OCI-LY1 (cell line): ENCODE measurements at regions not wholly inside any gene's neighbourhood (a gene's known extent, or its start where the extent isn't known, plus 50 kb on each side); places are given as distances from the start of the nearest gene placed in this dataset.

Source experiments
- H2AFZ ChIP-seq: fragments of 200-600 bp; sonication (generic), shearing (Covaris generic); 2 replicates; pipeline ENCODE4 v1.6.0; 2014; ENCODE audit warnings: antibody characterized with exemption, mild to moderate bottlenecking, low read length
- H3F3A ChIP-seq: fragments of 200-600 bp; sonication (generic), shearing (Covaris generic); 2 replicates; pipeline ENCODE4 v1.6.0; 2014; ENCODE audit warnings: mild to moderate bottlenecking, antibody characterized with exemption, low read length, moderate library complexity; ENCODE audit not compliant: insufficient read depth
- H3K27ac ChIP-seq: fragments of 200-600 bp; sonication (generic); 2 replicates; pipeline ENCODE4 v1.5.1; 2014; ENCODE audit warnings: low read length, mixed run types, mild to moderate bottlenecking, low read depth; ENCODE audit not compliant: poor library complexity, severe bottlenecking
- H3K27me3 ChIP-seq: fragments of 200-600 bp; sonication (generic); 2 replicates; pipeline ENCODE4 v1.6.0; 2014; ENCODE audit warnings: antibody characterized with exemption, mild to moderate bottlenecking, low read length, moderate library complexity; ENCODE audit not compliant: insufficient read depth
- H3K36me3 ChIP-seq: fragments of 200-600 bp; sonication (generic); 2 replicates; pipeline ENCODE4 v1.6.1; 2014; ENCODE audit warnings: mild to moderate bottlenecking, antibody characterized with exemption, low read length, moderate library complexity, mixed read lengths; ENCODE audit not compliant: insufficient read depth
- H3K4me1 ChIP-seq: fragments of 200-600 bp; sonication (generic); 2 replicates; pipeline ENCODE4 v1.5.1; 2014; ENCODE audit warnings: mild to moderate bottlenecking, low read length, moderate library complexity; ENCODE audit not compliant: insufficient read depth, severe bottlenecking
- H3K4me2 ChIP-seq: fragments of 200-600 bp; sonication (generic), shearing (Covaris generic); 2 replicates; pipeline ENCODE4 v1.6.1; 2014; ENCODE audit warnings: low read length
- H3K4me3 ChIP-seq: fragments of 200-600 bp; sonication (generic); 2 replicates; pipeline ENCODE4 v1.5.1; 2014; ENCODE audit warnings: low read length, low read depth, mild to moderate bottlenecking, mixed read lengths; ENCODE audit not compliant: poor library complexity, severe bottlenecking
- H3K79me2 ChIP-seq: fragments of 200-600 bp; shearing (Covaris generic); 2 replicates; pipeline ENCODE4 v1.6.1; 2016; ENCODE audit warnings: mixed run types, low read length, mixed read lengths; ENCODE audit not compliant: insufficient read depth
- H3K9ac ChIP-seq: fragments of 200-600 bp; sonication (generic), shearing (Covaris generic); 2 replicates; pipeline ENCODE4 v1.6.1; 2014; ENCODE audit warnings: mild to moderate bottlenecking, low read length, mixed read lengths
- H3K9me2 ChIP-seq: fragments of 200-600 bp; sonication (generic), shearing (Covaris generic); 2 replicates; pipeline ENCODE4 v1.6.1; 2014; ENCODE audit warnings: low read depth, mild to moderate bottlenecking, low read length, mixed read lengths
- H3K9me3 ChIP-seq: fragments of 200-600 bp; shearing (Covaris generic); 2 replicates; pipeline ENCODE4 v1.6.1; 2014; ENCODE audit warnings: low read length, mixed read lengths
- H4K20me1 ChIP-seq: fragments of 200-600 bp; sonication (generic), shearing (Covaris generic); 2 replicates; pipeline ENCODE4 v1.6.0; 2016; ENCODE audit warnings: mild to moderate bottlenecking, low read length; ENCODE audit not compliant: insufficient read depth
- CTCF ChIP-seq: fragments of 200-600 bp; sonication (generic), shearing (Covaris generic); IDR thresholded peaks from 2 replicates; pipeline ENCODE4 v1.5.1; 2017; ENCODE audit warnings: mild to moderate bottlenecking, antibody characterized with exemption, low read length, moderate library complexity, mixed read lengths
- EZH2 ChIP-seq: fragments of 200-600 bp; sonication (generic), shearing (Covaris generic); IDR thresholded peaks from 2 replicates; pipeline ENCODE4 v1.8.0; 2017; ENCODE audit warnings: borderline replicate concordance, mixed run types, mild to moderate bottlenecking, antibody characterized with exemption, low read length, moderate library complexity, mixed read lengths

- no peaks in the 10 kb centered on the region for H3K9me3 ChIP-seq
- H2AFZ ChIP-seq = no peak overlapping the region
- H3K27ac ChIP-seq = no peak overlapping the region
- H3K27me3 ChIP-seq = no peaks in the 10 kb centered on the region
- no peaks in the 10 kb centered on the region for H3F3A ChIP-seq
- no peaks in the 10 kb centered on the region for H4K20me1 ChIP-seq
- H3K9ac ChIP-seq = no peak overlapping the region
- TF ChIP-seq CTCF (no peak), EZH2 (no peak)
- no peaks in the 10 kb centered on the region for H3K9me2 ChIP-seq
- H3K4me2 ChIP-seq = no peak overlapping the region
- no peaks in the 10 kb centered on the region for H3K36me3 ChIP-seq
- H3K4me1 ChIP-seq = no peaks in the 10 kb centered on the region
- H3K4me3 ChIP-seq = no peak overlapping the region
- H3K79me2 ChIP-seq = no peaks in the 10 kb centered on the region
These were observed 342.7 kb downstream of the TDRD15 start for GRCh38 chr2:21466341-21466927.

GRCh38 chr2:21467280-21467818, 343.6 kb downstream of the TDRD15 start:
- H3K27ac ChIP-seq = no peak overlapping the region
- no peak overlapping the region for H2AFZ ChIP-seq
- H3K79me2 ChIP-seq = no peaks in the 10 kb centered on the region
- TF ChIP-seq CTCF (no peak), EZH2 (no peak)
- no peaks in the 10 kb centered on the region for H4K20me1 ChIP-seq
- no peak overlapping the region for H3K9ac ChIP-seq
- no peak overlapping the region for H3K4me3 ChIP-seq
- H3K27me3 ChIP-seq = no peaks in the 10 kb centered on the region
- no peaks in the 10 kb centered on the region for H3K9me2 ChIP-seq
- no peaks in the 10 kb centered on the region for H3F3A ChIP-seq
- no peaks in the 10 kb centered on the region for H3K4me1 ChIP-seq
- H3K4me2 ChIP-seq = no peak overlapping the region
- no peaks in the 10 kb centered on the region for H3K9me3 ChIP-seq
- no peaks in the 10 kb centered on the region for H3K36me3 ChIP-seq

- Histone ChIP-seq H3K9me3 (no peaks in the 10 kb centered on the region), H3K27me3 (no peaks in the 10 kb centered on the region), H4K20me1 (no peaks in the 10 kb centered on the region), H3K27ac (no peak overlapping the region), H3K9ac (no peak overlapping the region), H3K36me3 (no peaks in the 10 kb centered on the region), H3K79me2 (no peaks in the 10 kb centered on the region), H3K9me2 (no peaks in the 10 kb centered on the region), H3K4me1 (no peaks in the 10 kb centered on the region), H3K4me3 (no peak overlapping the region), H3F3A (no peaks in the 10 kb centered on the region), H3K4me2 (no peak overlapping the region), H2AFZ (no peak overlapping the region)
- no peak for TF ChIP-seq CTCF
- no peak for TF ChIP-seq EZH2
These were observed 344.1 kb downstream of the TDRD15 start for GRCh38 chr2:21467910-21468309.
